ENCODE measurements at regions not wholly inside any gene's neighbourhood (a gene's known extent, or its start where the extent isn't known, plus 50 kb on each side); places are given as distances from the start of the nearest gene placed in this dataset.

GRCh38 chr1:55718758-55719671 lies 503.9 kb upstream of the USP24 start:
- ChIA-PET CTCF (no interaction called here), POLR2A (ENCODE audit: low non-redundant PET) (no interaction called here)
- TF ChIP-seq CTCF (conservative IDR thresholded peaks at IDR 0.05; ENCODE audit: low read depth), result no peak
- H3K27ac ChIP-seq, result peak overlapping the region; percentile 91
- DNase-seq (ENCODE audit: low spot score), result peak; percentile 79

DNA sequence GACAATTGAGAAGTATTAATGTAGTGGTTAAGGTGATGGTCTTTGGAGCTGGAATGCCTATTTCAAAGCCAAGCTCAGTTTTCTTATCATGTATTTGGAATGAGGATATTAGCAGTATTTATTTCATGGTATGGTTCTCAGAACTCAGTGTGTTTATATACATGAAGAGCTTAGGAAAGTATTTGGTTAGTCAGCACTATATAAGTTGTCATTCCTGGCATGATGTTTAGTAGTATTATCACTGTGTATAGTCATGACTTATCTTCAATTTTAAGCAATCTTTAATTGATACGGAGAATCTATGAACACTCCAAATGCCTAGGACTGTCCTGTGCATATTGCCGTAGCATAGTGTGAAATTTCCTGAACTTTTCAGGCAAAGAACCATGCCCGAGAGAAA lies 501.9 kb upstream of the USP24 start:
- TF ChIP-seq CTCF (conservative IDR thresholded peaks at IDR 0.05; ENCODE audit: low read depth), result no peak
- POLR2A ChIA-PET (ENCODE audit: low non-redundant PET), result no interaction called here
- DNase-seq (ENCODE audit: low spot score), result no peak
- CTCF ChIA-PET, result no interaction called here
- no peak overlapping the region for H3K27ac ChIP-seq

DNA sequence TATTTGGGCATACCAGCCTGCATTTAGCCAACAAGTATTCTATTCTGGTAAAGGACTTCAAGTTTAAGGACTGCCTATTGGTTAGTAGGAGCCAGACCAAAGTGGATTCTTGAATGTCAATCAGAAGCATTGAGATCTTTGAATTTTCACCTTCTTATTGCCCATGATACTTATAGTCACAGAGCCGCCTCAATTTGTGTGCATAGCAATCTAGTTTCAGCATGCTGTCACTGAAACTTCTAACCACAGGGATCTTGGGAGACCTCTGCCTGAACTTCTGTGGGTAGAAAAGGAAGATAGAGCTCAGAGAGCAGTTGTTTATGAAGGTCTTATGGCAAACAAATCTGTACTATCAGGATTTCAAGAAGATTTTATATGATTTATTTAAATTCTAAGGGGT lies 501.4 kb upstream of the USP24 start:
- DNase-seq (ENCODE audit: low spot score), result no peak
- TF ChIP-seq CTCF (conservative IDR thresholded peaks at IDR 0.05; ENCODE audit: low read depth), result no peak
- POLR2A ChIA-PET (ENCODE audit: low non-redundant PET), result no interaction called here
- no peak overlapping the region for H3K27ac ChIP-seq
- CTCF ChIA-PET, result no interaction called here

GRCh38 chr1:55716151-55716550 lies 501.0 kb upstream of the USP24 start:
- no peak for DNase-seq (ENCODE audit: low spot score)
- POLR2A ChIA-PET (ENCODE audit: low non-redundant PET), result no interaction called here
- TF ChIP-seq CTCF (conservative IDR thresholded peaks at IDR 0.05; ENCODE audit: low read depth), result no peak
- H3K27ac ChIP-seq, result no peak overlapping the region
- CTCF ChIA-PET, result no interaction called here

DNA sequence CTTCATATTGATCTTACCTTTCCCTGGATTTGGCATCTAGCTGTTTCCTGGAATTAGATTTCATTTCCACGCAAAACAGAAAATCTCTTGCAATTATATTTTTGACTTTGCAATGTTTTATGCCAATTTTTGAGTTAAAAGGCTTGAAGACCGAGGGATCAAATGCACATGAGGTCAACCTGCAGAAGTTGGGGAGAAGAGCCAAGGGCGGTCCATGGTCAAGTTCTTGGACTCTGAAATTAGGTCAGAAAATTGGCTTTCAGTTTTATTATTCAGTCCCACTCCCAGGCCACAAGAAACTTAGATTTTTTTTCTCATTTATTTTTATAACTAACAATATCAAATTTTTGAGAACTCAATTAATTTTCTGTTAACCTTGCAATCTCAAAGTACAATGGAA lies 499.1 kb upstream of the USP24 start:
- CTCF ChIA-PET, result no interaction called here
- POLR2A ChIA-PET (ENCODE audit: low non-redundant PET), result no interaction called here

DNA sequence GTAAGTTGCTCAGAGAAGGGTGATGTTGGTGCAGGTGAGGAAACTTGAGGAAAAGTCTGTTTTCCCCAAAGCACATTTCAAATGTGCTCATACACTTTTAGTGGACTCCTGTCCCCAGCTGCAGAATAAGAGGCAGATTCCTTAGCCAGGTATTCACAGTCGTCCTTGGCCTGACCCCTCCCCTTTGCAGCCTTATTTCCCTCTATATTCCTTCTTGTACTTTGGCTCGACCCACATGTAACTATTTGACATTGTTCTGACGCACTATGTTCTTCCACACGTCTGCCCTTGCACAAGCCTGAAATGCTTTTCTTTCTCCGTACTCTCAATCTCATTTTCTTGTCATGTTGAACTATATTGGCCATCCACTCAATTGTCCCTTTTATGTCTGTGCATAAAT lies 498.4 kb upstream of the USP24 start:
- no peak overlapping the region for H3K27ac ChIP-seq
- POLR2A ChIA-PET (ENCODE audit: low non-redundant PET), result no interaction called here
- no peak for DNase-seq (ENCODE audit: low spot score)
- TF ChIP-seq CTCF (conservative IDR thresholded peaks at IDR 0.05; ENCODE audit: low read depth), result no peak
- CTCF ChIA-PET, result no interaction called here

More for the DNA sequence above, 499.1 kb upstream of the USP24 start:
- no peak for DNase-seq (ENCODE audit: low spot score)
- no peak for TF ChIP-seq CTCF (conservative IDR thresholded peaks at IDR 0.05; ENCODE audit: low read depth)
- H3K27ac ChIP-seq, result no peak overlapping the region

Data from RWPE1 (cell line).